Spleen (tissue), 3 donors: ENCODE measurements at regions not wholly inside any gene's neighbourhood (a gene's known extent, or its start where the extent isn't known, plus 50 kb on each side); places are given as distances from the start of the nearest gene placed in this dataset.

ENCODE experiments used
- POLR2A ChIP-seq, 3 donors: fragments of 450-650 bp; IDR thresholded peaks; one replicate each; pipeline ENCODE4 v1.5.1; 2017; ENCODE audit warnings: antibody characterized with exemption in 3 of 3, mild to moderate bottlenecking in 1 of 3
- POLR2AphosphoS5 ChIP-seq, 3 donors: sonication (generic); formaldehyde crosslinking; IDR thresholded peaks; one replicate each; pipeline ENCODE4 v1.5.1; 2017; ENCODE audit warnings: antibody characterized with exemption in 3 of 3

- TF ChIP-seq POLR2A (IDR thresholded peaks at IDR 0.05) (no peak), POLR2AphosphoS5 (IDR thresholded peaks at IDR 0.05) (peak in 2 of 3 donors; percentile 14 to 34)
These were observed 61.4 kb upstream of the STEAP1B start for GRCh38 chr7:22561321-22561811.
